Panc1 (cell line): ENCODE measurements at regions not wholly inside any gene's neighbourhood (a gene's known extent, or its start where the extent isn't known, plus 50 kb on each side); places are given as distances from the start of the nearest gene placed in this dataset.
A peak's percentile ranks its signal among the peaks of the same experiment; 100 is the strongest.

ENCODE experiments used
- POLR2AphosphoS5 ChIP-seq: IDR thresholded peaks from 2 replicates; pipeline ENCODE4 v1.6.1; 2012; ENCODE audit warnings: mild to moderate bottlenecking, low read depth, low read length, moderate library complexity
- SIN3A ChIP-seq: IDR thresholded peaks from 2 replicates; pipeline ENCODE4 v1.6.1; 2012; ENCODE audit warnings: low read depth, mild to moderate bottlenecking, low read length, moderate library complexity, borderline replicate concordance; ENCODE audit not compliant: insufficient read depth
- TCF7L2 ChIP-seq: IDR thresholded peaks from 2 replicates; pipeline ENCODE4 v1.6.1; 2011; ENCODE audit warnings: mild to moderate bottlenecking, low read depth, low read length, inconsistent platforms
- TF ChIP-seq, protein P1 (sequence below): fragments of 450-650 bp; IDR thresholded peaks from 2 replicates; pipeline ENCODE4 v1.5.1; 2017; ENCODE audit warnings: mild to moderate bottlenecking

GRCh38 chr11:70755410-70756158, 357.3 kb downstream of the CTTN start:
- TF ChIP-seq, protein P1, sequence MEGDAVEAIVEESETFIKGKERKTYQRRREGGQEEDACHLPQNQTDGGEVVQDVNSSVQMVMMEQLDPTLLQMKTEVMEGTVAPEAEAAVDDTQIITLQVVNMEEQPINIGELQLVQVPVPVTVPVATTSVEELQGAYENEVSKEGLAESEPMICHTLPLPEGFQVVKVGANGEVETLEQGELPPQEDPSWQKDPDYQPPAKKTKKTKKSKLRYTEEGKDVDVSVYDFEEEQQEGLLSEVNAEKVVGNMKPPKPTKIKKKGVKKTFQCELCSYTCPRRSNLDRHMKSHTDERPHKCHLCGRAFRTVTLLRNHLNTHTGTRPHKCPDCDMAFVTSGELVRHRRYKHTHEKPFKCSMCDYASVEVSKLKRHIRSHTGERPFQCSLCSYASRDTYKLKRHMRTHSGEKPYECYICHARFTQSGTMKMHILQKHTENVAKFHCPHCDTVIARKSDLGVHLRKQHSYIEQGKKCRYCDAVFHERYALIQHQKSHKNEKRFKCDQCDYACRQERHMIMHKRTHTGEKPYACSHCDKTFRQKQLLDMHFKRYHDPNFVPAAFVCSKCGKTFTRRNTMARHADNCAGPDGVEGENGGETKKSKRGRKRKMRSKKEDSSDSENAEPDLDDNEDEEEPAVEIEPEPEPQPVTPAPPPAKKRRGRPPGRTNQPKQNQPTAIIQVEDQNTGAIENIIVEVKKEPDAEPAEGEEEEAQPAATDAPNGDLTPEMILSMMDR = peak; percentile 99
- TF ChIP-seq POLR2AphosphoS5 = no peak
- no peak for TF ChIP-seq TCF7L2
- no peak for TF ChIP-seq SIN3A
